Breast epithelium (tissue), 4 donors: ENCODE measurements at regions not wholly inside any gene's neighbourhood (a gene's known extent, or its start where the extent isn't known, plus 50 kb on each side); places are given as distances from the start of the nearest gene placed in this dataset.

Experiments
- DNase-seq, 2 donors: peaks; one replicate each; pipeline ENCODE4 v3.0.0-alpha.2; 2019; ENCODE audit warnings: low spot score in 2 of 2
- H3K27ac ChIP-seq, 2 donors: fragments of 200-600 bp; sonication (generic) in 1 of 2; one replicate each; pipeline ENCODE4 v1.5.1; 2016 to 2019; ENCODE audit warnings: mild to moderate bottlenecking in 1 of 2
- H3K27me3 ChIP-seq, 2 donors: fragments of 200-600 bp; sonication (generic) in 1 of 2; one replicate each; pipeline versions ENCODE4 v1.5.1 to v1.6.0; 2017 to 2019; ENCODE audit warnings: control low read depth in 1 of 2, mild to moderate bottlenecking in 1 of 2
- H3K36me3 ChIP-seq: fragments of 200-600 bp; one replicate; pipeline ENCODE4 v1.5.1; 2019
- H3K4me1 ChIP-seq, 2 donors: fragments of 200-600 bp; sonication (generic); one replicate each; pipeline ENCODE4 v1.5.1; 2016 to 2019; ENCODE audit warnings: control low read depth in 1 of 2
- H3K4me3 ChIP-seq, 3 donors: fragments of 200-600 bp; sonication (generic); 1 replicate in 2 of 3; 2 replicates in 1 of 3; pipeline ENCODE4 v1.5.1; 2016 to 2019; ENCODE audit warnings: mild to moderate bottlenecking in 3 of 3, moderate library complexity in 2 of 3
- H3K9me3 ChIP-seq, 2 donors: fragments of 200-600 bp; sonication (generic) in 1 of 2; one replicate each; pipeline ENCODE4 v1.5.1; 2016 to 2019; ENCODE audit warnings: control low read depth in 1 of 2
- POLR2A ChIP-seq: fragments of 450-650 bp; IDR thresholded peaks from one replicate; pipeline ENCODE4 v1.6.1; 2016; ENCODE audit warnings: antibody characterized with exemption, mild to moderate bottlenecking, moderate library complexity
- POLR2AphosphoS5 ChIP-seq, 3 donors: sonication (generic); formaldehyde crosslinking; IDR thresholded peaks; one replicate each; pipeline ENCODE4 v1.6.1; 2017; ENCODE audit warnings: antibody characterized with exemption in 3 of 3
- intact Hi-C: fragments of 100-400 bp; cut with DNase I; formaldehyde crosslinking; loops from one replicate; pipeline ENCODE4 v1.15.1; 2023; ENCODE audit warnings: low total_unique reads
- TF ChIP-seq, protein P1 (sequence below), 3 donors: fragments of 450-650 bp; IDR thresholded peaks; one replicate each; pipeline ENCODE4 v1.5.1; 2016 to 2017; ENCODE audit warnings: antibody characterized with exemption in 3 of 3, mild to moderate bottlenecking in 3 of 3, moderate library complexity in 3 of 3

GRCh38 chrX:119996600-119997524 is 53.3 kb upstream of the NKAP start:
- no peaks in the 10 kb centered on the region for H3K9me3 ChIP-seq
- H3K4me3 ChIP-seq: no peak overlapping the region
- DNase-seq: no peak
- peaks cover 0 to 88% of the 10 kb centered on the region in 2 donors for H3K27me3 ChIP-seq
- no peak overlapping the region for H3K27ac ChIP-seq
- TF ChIP-seq, protein P1, sequence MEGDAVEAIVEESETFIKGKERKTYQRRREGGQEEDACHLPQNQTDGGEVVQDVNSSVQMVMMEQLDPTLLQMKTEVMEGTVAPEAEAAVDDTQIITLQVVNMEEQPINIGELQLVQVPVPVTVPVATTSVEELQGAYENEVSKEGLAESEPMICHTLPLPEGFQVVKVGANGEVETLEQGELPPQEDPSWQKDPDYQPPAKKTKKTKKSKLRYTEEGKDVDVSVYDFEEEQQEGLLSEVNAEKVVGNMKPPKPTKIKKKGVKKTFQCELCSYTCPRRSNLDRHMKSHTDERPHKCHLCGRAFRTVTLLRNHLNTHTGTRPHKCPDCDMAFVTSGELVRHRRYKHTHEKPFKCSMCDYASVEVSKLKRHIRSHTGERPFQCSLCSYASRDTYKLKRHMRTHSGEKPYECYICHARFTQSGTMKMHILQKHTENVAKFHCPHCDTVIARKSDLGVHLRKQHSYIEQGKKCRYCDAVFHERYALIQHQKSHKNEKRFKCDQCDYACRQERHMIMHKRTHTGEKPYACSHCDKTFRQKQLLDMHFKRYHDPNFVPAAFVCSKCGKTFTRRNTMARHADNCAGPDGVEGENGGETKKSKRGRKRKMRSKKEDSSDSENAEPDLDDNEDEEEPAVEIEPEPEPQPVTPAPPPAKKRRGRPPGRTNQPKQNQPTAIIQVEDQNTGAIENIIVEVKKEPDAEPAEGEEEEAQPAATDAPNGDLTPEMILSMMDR (IDR thresholded peaks at IDR 0.05): no peak
- no peak for TF ChIP-seq POLR2A
- TF ChIP-seq POLR2AphosphoS5 (IDR thresholded peaks at IDR 0.05): no peak
- intact Hi-C loops: no loop called here
- H3K4me1 ChIP-seq: no peaks in the 10 kb centered on the region
- no peaks in the 10 kb centered on the region for H3K36me3 ChIP-seq

DNA sequence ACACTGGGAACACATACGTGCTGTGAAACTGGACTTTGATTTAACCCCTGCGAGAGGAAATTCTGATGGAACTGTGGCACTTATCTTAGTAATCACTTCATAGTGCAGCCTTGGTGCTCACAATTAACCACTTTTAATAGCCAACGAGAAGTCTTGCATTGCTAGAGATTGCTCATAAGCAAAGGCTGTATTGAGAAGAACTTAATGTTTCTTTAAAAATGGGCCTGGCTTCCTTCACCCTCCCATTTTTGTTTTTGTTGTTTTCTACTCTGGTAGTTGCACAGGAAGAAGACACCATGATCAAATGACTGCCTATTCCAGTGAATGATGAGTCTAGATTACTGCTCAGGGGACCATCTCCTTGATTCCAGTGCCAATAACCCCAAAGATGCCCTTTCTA is 52.5 kb upstream of the NKAP start:
- no peak for DNase-seq
- Histone ChIP-seq H3K9me3 (no peaks in the 10 kb centered on the region), H3K4me1 (no peaks in the 10 kb centered on the region), H3K27ac (no peak overlapping the region), H3K4me3 (no peak overlapping the region), H3K36me3 (no peaks in the 10 kb centered on the region), H3K27me3 (peaks cover 0 to 88% of the 10 kb centered on the region in 2 donors)
- intact Hi-C loops: no loop called here
- TF ChIP-seq POLR2AphosphoS5 (IDR thresholded peaks at IDR 0.05) (no peak), POLR2A (no peak)
- TF ChIP-seq, protein P1 (IDR thresholded peaks at IDR 0.05): no peak
